MM.1S (cell line): ENCODE measurements at regions not wholly inside any gene's neighbourhood (a gene's known extent, or its start where the extent isn't known, plus 50 kb on each side); places are given as distances from the start of the nearest gene placed in this dataset.

Source experiments
- EZH2 ChIP-seq: fragments of 300-600 bp; sonication (generic); optimal IDR thresholded peaks from 2 replicates; pipeline ENCODE3; 2017; ENCODE audit warnings: low read depth, mild to moderate bottlenecking, antibody characterized with exemption, low read length, mixed read lengths
- EZH2phosphoT487 ChIP-seq: fragments of 300-600 bp; sonication (generic); IDR thresholded peaks from 2 replicates; pipeline ENCODE4 v1.6.1; 2018; ENCODE audit warnings: antibody characterized with exemption, low read length
- TF ChIP-seq, protein P1 (sequence below): fragments of 300-600 bp; sonication (generic); IDR thresholded peaks from 2 replicates; pipeline ENCODE4 v1.5.1; 2016; ENCODE audit warnings: antibody characterized with exemption, low read length, mixed read lengths

DNA sequence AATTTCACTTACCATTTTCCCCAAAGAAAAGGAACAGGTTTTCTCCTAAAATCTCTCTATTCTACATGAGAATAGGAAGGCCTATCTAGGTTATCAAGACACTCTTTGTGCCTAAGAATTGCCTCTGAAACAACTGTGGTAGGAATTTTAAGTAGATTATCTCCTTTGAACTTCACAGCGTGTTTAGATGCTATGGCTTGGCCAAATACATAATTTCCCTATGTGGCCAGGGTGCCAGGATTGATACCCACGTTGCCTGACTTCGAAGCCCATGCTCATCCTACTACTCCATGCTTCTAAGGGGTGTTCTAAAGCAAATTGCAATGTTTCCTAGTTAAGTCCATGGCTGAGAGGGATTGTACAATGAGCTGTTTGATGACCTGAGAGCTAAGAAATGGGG lies 241.5 kb upstream of the FBXO33 start:
- TF ChIP-seq, protein P1, sequence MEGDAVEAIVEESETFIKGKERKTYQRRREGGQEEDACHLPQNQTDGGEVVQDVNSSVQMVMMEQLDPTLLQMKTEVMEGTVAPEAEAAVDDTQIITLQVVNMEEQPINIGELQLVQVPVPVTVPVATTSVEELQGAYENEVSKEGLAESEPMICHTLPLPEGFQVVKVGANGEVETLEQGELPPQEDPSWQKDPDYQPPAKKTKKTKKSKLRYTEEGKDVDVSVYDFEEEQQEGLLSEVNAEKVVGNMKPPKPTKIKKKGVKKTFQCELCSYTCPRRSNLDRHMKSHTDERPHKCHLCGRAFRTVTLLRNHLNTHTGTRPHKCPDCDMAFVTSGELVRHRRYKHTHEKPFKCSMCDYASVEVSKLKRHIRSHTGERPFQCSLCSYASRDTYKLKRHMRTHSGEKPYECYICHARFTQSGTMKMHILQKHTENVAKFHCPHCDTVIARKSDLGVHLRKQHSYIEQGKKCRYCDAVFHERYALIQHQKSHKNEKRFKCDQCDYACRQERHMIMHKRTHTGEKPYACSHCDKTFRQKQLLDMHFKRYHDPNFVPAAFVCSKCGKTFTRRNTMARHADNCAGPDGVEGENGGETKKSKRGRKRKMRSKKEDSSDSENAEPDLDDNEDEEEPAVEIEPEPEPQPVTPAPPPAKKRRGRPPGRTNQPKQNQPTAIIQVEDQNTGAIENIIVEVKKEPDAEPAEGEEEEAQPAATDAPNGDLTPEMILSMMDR, result no peak
- TF ChIP-seq EZH2 (no peak), EZH2phosphoT487 (no peak)
